ENCODE measurements at regions not wholly inside any gene's neighbourhood (a gene's known extent, or its start where the extent isn't known, plus 50 kb on each side); places are given as distances from the start of the nearest gene placed in this dataset.
"Not testable (repeated sequence)": the region's sequence is repeated elsewhere in the genome, so short reads cannot be mapped to it uniquely, and the experiment has no call there.

DNA sequence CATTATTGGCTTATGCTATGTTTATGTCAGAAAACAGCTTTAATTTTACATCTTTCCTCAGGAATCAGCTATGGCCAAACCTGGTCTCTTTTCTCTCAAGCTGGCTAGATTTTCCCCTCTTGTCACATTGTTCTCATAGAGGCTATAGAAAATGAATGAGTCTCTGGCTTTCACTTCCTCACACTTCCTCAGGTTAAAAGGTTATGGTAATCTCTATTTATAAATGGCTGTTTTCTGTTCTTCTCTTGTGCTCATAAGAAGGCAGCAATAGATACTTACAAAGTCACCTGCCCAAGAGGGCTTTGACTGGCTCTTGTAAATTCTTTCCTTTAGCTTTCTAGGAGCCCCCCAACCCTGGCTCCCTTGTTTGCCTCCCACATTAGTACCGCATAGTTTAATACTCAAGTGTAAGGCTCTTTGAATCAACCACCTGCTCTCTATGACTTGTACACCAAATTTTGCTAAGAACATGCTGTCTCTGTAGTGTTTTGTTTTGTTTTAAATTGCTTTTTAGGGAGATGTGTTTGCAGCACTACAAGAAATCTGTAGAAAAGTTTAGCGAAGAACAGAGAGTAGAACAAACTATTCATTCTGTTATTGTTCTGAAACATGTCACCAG lies 897.4 kb upstream of the CITED2 start:
- Histone ChIP-seq H3K4me3 (no peak overlapping the region), H3K9me3 (no peaks in the 10 kb centered on the region), H3K4me1 (peaks cover 0 to 13% of the 10 kb centered on the region in 2 donors), H3K27ac (no peak overlapping the region), H3K27me3 (no peaks in the 10 kb centered on the region), H3K36me3 (no peaks in the 10 kb centered on the region)
- ATAC-seq (peak in 1 of 2 donors; percentile 33), DNase-seq (no peak)
- intact Hi-C loops (cut with DNase I; ENCODE audit: low total_unique reads) (no loop called here), in situ Hi-C loops (cut with MboI; ENCODE audit: low sequenced_read_pairs in 4 of 4) (no loop called here)
- TF ChIP-seq POLR2A (IDR thresholded peaks at IDR 0.05): no peak
- no peak for TF ChIP-seq CTCF (IDR thresholded peaks at IDR 0.05 in 4 of 5, conservative IDR thresholded peaks at IDR 0.05 in 1 of 5)

GRCh38 chr6:140269591-140270165 lies 895.2 kb upstream of the CITED2 start:
- in situ Hi-C loops (cut with MboI; ENCODE audit: low sequenced_read_pairs in 4 of 4): no loop called here
- Histone ChIP-seq H3K27me3 (no peaks in the 10 kb centered on the region), H3K27ac (no peak overlapping the region), H3K4me1 (peaks cover 0 to 13% of the 10 kb centered on the region in 2 donors), H3K4me3 (no peak overlapping the region), H3K9me3 (no peaks in the 10 kb centered on the region), H3K36me3 (no peaks in the 10 kb centered on the region)
- DNase-seq: no peak
- ATAC-seq: no peak
- intact Hi-C loops (cut with DNase I; ENCODE audit: low total_unique reads): no loop called here
- no peak for TF ChIP-seq CTCF (IDR thresholded peaks at IDR 0.05 in 4 of 5, conservative IDR thresholded peaks at IDR 0.05 in 1 of 5)
- no peak for TF ChIP-seq POLR2A (IDR thresholded peaks at IDR 0.05)

GRCh38 chr6:140264431-140264830 lies 890.0 kb upstream of the CITED2 start:
- Histone ChIP-seq H3K27me3 (no peaks in the 10 kb centered on the region), H3K4me3 (no peak overlapping the region), H3K27ac (no peak overlapping the region), H3K4me1 (no peaks in the 10 kb centered on the region), H3K9me3 (no peaks in the 10 kb centered on the region), H3K36me3 (no peaks in the 10 kb centered on the region)
- DNase-seq: no peak
- in situ Hi-C loops (cut with MboI; ENCODE audit: low sequenced_read_pairs in 4 of 4): no loop called here
- no peak for ATAC-seq
- TF ChIP-seq POLR2A (IDR thresholded peaks at IDR 0.05): no peak
- no peak for TF ChIP-seq CTCF (IDR thresholded peaks at IDR 0.05 in 4 of 5, conservative IDR thresholded peaks at IDR 0.05 in 1 of 5)
- intact Hi-C loops (cut with DNase I; ENCODE audit: low total_unique reads): no loop called here

- H3K4me1 ChIP-seq; intact Hi-C loops (cut with DNase I; ENCODE audit: low total_unique reads); H3K4me3 ChIP-seq; H3K27ac ChIP-seq; DNase-seq; ATAC-seq; in situ Hi-C loops (cut with MboI; ENCODE audit: low sequenced_read_pairs in 4 of 4); H3K36me3 ChIP-seq; H3K9me3 ChIP-seq; H3K27me3 ChIP-seq: not testable (repeated sequence)
These were observed 883.9 kb upstream of the CITED2 start for GRCh38 chr6:140258302-140258701.

DNA sequence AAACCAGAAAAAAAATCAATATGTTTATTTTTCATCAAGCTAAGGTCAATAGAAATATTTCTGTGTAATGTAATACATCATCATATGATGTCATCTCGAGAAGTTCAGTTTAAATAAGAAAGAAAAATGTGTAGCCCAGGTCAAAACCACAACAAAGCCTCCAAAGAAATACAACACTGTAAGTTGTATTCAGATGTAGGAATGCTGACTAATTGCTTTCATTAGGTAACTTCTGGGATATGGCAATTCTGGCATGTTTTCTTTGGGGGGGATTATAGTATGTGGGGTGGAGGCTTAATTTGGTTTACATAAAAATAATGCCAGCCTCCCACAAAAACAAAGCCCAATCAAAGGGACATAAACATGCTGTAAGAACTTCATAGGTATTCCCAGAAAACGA lies 881.8 kb upstream of the CITED2 start:
- no peaks in the 10 kb centered on the region for H3K36me3 ChIP-seq
- no peak for TF ChIP-seq POLR2A (IDR thresholded peaks at IDR 0.05)
- no peak for TF ChIP-seq CTCF (IDR thresholded peaks at IDR 0.05 in 4 of 5, conservative IDR thresholded peaks at IDR 0.05 in 1 of 5)
- in situ Hi-C loops (cut with MboI; ENCODE audit: low sequenced_read_pairs in 4 of 4): no loop called here
- H3K4me3 ChIP-seq: no peak overlapping the region
- intact Hi-C loops (cut with DNase I; ENCODE audit: low total_unique reads): no loop called here
- no peaks in the 10 kb centered on the region for H3K9me3 ChIP-seq
- DNase-seq (no peak), ATAC-seq (no peak)
- H3K27ac ChIP-seq: no peak overlapping the region
- H3K27me3 ChIP-seq: no peaks in the 10 kb centered on the region
- H3K4me1 ChIP-seq: no peaks in the 10 kb centered on the region
